NCI-H1694 (cell line): ENCODE measurements at regions not wholly inside any gene's neighbourhood (a gene's known extent, or its start where the extent isn't known, plus 50 kb on each side); places are given as distances from the start of the nearest gene placed in this dataset.

Experiments used
- DNase-seq: peaks from one replicate; lab custom pipeline; 2025; lab: John Stamatoyannopoulos, UW

- DNase-seq = no peak
These were observed 50.3 kb downstream of the UTRN start for GRCh38 chr6:144335311-144335861.

GRCh38 chr6:144335914-144336313, 50.8 kb downstream of the UTRN start:
- DNase-seq = no peak

- DNase-seq = no peak
These were observed 51.8 kb downstream of the UTRN start for GRCh38 chr6:144336900-144337299.

- DNase-seq = no peak
These were observed 53.3 kb downstream of the UTRN start for GRCh38 chr6:144338474-144338873.

- DNase-seq = no peak
These were observed 54.0 kb downstream of the UTRN start for GRCh38 chr6:144338951-144339700.

- DNase-seq = no peak
These were observed 54.8 kb downstream of the UTRN start for GRCh38 chr6:144339859-144340452.

GRCh38 chr6:144340541-144341371, 55.6 kb downstream of the UTRN start:
- DNase-seq = no peak

GRCh38 chr6:144341831-144342527, 56.8 kb downstream of the UTRN start:
- no peak for DNase-seq

GRCh38 chr6:144343701-144344428, 58.7 kb downstream of the UTRN start:
- no peak for DNase-seq

GRCh38 chr6:144344646-144345045, 59.5 kb downstream of the UTRN start:
- DNase-seq = no peak

GRCh38 chr6:144345451-144345850, 60.3 kb downstream of the UTRN start:
- DNase-seq = no peak

GRCh38 chr6:144346719-144347447, 61.7 kb downstream of the UTRN start:
- DNase-seq = no peak

GRCh38 chr6:144347448-144347759, 62.3 kb downstream of the UTRN start:
- no peak for DNase-seq

GRCh38 chr6:144347933-144348332, 62.8 kb downstream of the UTRN start:
- DNase-seq = no peak

GRCh38 chr6:144349690-144350527, 64.8 kb downstream of the UTRN start:
- no peak for DNase-seq

GRCh38 chr6:144350528-144350880, 65.4 kb downstream of the UTRN start:
- DNase-seq = no peak

GRCh38 chr6:144351379-144352127, 66.4 kb downstream of the UTRN start:
- DNase-seq = no peak

- DNase-seq = no peak
These were observed 67.2 kb downstream of the UTRN start for GRCh38 chr6:144352331-144352730.

GRCh38 chr6:144353871-144354314, 68.8 kb downstream of the UTRN start:
- no peak for DNase-seq
